SU-DHL-6 (cell line): ENCODE measurements at regions not wholly inside any gene's neighbourhood (a gene's known extent, or its start where the extent isn't known, plus 50 kb on each side); places are given as distances from the start of the nearest gene placed in this dataset.

Experiments
- EZH2phosphoT487 ChIP-seq: fragments of 200-600 bp; sonication (generic), shearing (Covaris generic); conservative IDR thresholded peaks from 2 replicates; pipeline ENCODE4 v1.6.1; 2018; ENCODE audit warnings: mild to moderate bottlenecking, antibody characterized with exemption, low read length, moderate library complexity, mixed read lengths
- TF ChIP-seq, protein P1 (sequence below): fragments of 200-600 bp; sonication (generic); IDR thresholded peaks from one replicate; pipeline ENCODE4 v1.5.1; 2017; ENCODE audit warnings: antibody characterized with exemption, mild to moderate bottlenecking, low read length, moderate library complexity; ENCODE audit not compliant: insufficient read depth, poor library complexity, severe bottlenecking

DNA sequence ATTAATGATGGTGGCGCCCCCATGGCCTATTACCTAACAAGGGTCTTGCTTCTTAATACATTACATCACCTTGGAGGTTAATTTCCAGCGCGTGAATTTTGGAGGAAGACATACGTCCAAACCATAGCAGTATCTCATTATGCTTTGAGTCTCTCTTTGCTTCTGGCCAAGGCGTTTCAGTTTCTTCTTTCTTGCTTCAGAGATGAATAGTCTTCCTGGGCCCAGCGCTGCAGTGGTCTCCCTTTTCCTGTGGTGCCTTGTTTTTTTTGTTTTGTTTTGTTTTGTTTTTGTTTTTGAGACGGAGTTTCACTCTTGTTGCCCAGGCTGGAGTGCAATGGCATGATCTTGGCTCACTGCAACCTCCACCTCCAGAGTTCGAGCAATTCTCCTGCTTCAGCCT lies 268.4 kb downstream of the SOX4 start:
- TF ChIP-seq, protein P1, sequence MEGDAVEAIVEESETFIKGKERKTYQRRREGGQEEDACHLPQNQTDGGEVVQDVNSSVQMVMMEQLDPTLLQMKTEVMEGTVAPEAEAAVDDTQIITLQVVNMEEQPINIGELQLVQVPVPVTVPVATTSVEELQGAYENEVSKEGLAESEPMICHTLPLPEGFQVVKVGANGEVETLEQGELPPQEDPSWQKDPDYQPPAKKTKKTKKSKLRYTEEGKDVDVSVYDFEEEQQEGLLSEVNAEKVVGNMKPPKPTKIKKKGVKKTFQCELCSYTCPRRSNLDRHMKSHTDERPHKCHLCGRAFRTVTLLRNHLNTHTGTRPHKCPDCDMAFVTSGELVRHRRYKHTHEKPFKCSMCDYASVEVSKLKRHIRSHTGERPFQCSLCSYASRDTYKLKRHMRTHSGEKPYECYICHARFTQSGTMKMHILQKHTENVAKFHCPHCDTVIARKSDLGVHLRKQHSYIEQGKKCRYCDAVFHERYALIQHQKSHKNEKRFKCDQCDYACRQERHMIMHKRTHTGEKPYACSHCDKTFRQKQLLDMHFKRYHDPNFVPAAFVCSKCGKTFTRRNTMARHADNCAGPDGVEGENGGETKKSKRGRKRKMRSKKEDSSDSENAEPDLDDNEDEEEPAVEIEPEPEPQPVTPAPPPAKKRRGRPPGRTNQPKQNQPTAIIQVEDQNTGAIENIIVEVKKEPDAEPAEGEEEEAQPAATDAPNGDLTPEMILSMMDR: no peak
- TF ChIP-seq EZH2phosphoT487: no peak
